ENCODE measurements at regions not wholly inside any gene's neighbourhood (a gene's known extent, or its start where the extent isn't known, plus 50 kb on each side); places are given as distances from the start of the nearest gene placed in this dataset.

- DNase-seq (ENCODE audit: low read depth), result peak; percentile 24
These were observed 250.9 kb downstream of the DLEU7 start for GRCh38 chr13:50592412-50593155.

- DNase-seq (ENCODE audit: low read depth), result no peak
These were observed 250.3 kb downstream of the DLEU7 start for GRCh38 chr13:50593207-50593606.

- no peak for DNase-seq (ENCODE audit: low read depth)
These were observed 249.0 kb downstream of the DLEU7 start for GRCh38 chr13:50594276-50595051.

GRCh38 chr13:50595196-50595595 is 248.3 kb downstream of the DLEU7 start:
- no peak for DNase-seq (ENCODE audit: low read depth)

- DNase-seq (ENCODE audit: low read depth), result no peak
These were observed 247.3 kb downstream of the DLEU7 start for GRCh38 chr13:50596156-50596555.

- DNase-seq (ENCODE audit: low read depth), result no peak
These were observed 246.7 kb downstream of the DLEU7 start for GRCh38 chr13:50596776-50597203.

GRCh38 chr13:50598338-50598737 is 245.2 kb downstream of the DLEU7 start:
- DNase-seq (ENCODE audit: low read depth), result no peak

- no peak for DNase-seq (ENCODE audit: low read depth)
These were observed 244.4 kb downstream of the DLEU7 start for GRCh38 chr13:50599046-50599445.

- no peak for DNase-seq (ENCODE audit: low read depth)
These were observed 243.6 kb downstream of the DLEU7 start for GRCh38 chr13:50599927-50600326.

- peak; percentile 91 for DNase-seq (ENCODE audit: low read depth)
These were observed 235.1 kb downstream of the DLEU7 start for GRCh38 chr13:50608370-50608769.

GRCh38 chr13:50609011-50609410 is 234.5 kb downstream of the DLEU7 start:
- peak; percentile 84 for DNase-seq (ENCODE audit: low read depth)

GRCh38 chr13:50610238-50610637 is 233.3 kb downstream of the DLEU7 start:
- no peak for DNase-seq (ENCODE audit: low read depth)

- no peak for DNase-seq (ENCODE audit: low read depth)
These were observed 232.2 kb downstream of the DLEU7 start for GRCh38 chr13:50611117-50611781.

- DNase-seq (ENCODE audit: low read depth), result no peak
These were observed 230.8 kb downstream of the DLEU7 start for GRCh38 chr13:50612717-50613116.

GRCh38 chr13:50613356-50613831 is 230.1 kb downstream of the DLEU7 start:
- peak; percentile 24 for DNase-seq (ENCODE audit: low read depth)

- DNase-seq (ENCODE audit: low read depth), result no peak
These were observed 228.3 kb downstream of the DLEU7 start for GRCh38 chr13:50615234-50615633.

- no peak for DNase-seq (ENCODE audit: low read depth)
These were observed 227.4 kb downstream of the DLEU7 start for GRCh38 chr13:50616101-50616500.

- DNase-seq (ENCODE audit: low read depth), result peak; percentile 65
These were observed 226.3 kb downstream of the DLEU7 start for GRCh38 chr13:50617134-50617721.

GRCh38 chr13:50618206-50618605 is 225.3 kb downstream of the DLEU7 start:
- DNase-seq (ENCODE audit: low read depth), result no peak

GRCh38 chr13:50626101-50626547 is 217.4 kb downstream of the DLEU7 start:
- DNase-seq (ENCODE audit: low read depth), result no peak

GRCh38 chr13:50627111-50627510 is 216.4 kb downstream of the DLEU7 start:
- DNase-seq (ENCODE audit: low read depth), result no peak

Data from myocyte (in vitro differentiated cells).